HG02938 (cell line): ENCODE measurements at regions not wholly inside any gene's neighbourhood (a gene's known extent, or its start where the extent isn't known, plus 50 kb on each side); places are given as distances from the start of the nearest gene placed in this dataset.
A peak's percentile ranks its signal among the peaks of the same experiment; 100 is the strongest.

Source experiments
- ATAC-seq: cut with Tn5 transposase; IDR thresholded peaks from one replicate; pipeline ENCODE4 v1.9.1; 2021; ENCODE audit warnings: mild to moderate bottlenecking, moderate library complexity; ENCODE audit not compliant: unreplicated experiment

DNA sequence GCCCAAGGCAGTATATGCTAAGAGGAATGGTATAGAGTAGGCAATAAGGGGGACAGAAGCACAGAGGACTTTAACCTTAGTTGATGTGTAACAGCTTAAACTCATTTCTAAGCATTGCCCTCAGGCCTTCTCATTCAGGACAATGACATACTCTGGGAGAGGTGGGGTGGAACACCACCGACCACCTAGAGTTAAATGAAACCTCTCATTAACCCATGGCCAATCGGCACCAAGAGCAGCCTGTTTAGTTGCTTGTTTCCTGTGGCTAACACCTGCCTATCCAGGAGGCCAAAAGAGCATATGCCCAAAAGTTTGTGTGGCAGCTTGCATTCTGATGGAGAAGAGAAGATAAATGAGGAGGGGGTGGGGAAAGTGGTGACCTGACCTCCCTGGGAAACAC lies 50.0 kb downstream of the PABIR2 start:
- no peak for ATAC-seq

DNA sequence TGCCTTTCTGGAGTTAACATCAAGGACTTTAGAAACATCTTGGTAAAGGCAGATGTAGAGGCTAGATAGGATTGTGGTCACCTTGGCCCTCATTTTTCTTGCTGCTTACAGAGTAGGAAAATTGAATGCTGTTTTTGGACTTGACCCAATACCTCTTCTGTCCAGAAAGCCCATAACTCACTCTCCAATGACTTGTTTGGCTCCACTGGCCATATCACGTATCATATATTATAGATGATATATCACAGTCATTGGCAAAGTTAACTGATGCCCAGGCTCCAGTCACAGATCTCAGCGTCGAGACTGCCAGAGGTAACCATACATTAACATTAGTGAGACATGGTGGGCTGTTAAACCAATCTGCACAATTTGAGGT lies 50.6 kb downstream of the PABIR2 start:
- no peak for ATAC-seq

DNA sequence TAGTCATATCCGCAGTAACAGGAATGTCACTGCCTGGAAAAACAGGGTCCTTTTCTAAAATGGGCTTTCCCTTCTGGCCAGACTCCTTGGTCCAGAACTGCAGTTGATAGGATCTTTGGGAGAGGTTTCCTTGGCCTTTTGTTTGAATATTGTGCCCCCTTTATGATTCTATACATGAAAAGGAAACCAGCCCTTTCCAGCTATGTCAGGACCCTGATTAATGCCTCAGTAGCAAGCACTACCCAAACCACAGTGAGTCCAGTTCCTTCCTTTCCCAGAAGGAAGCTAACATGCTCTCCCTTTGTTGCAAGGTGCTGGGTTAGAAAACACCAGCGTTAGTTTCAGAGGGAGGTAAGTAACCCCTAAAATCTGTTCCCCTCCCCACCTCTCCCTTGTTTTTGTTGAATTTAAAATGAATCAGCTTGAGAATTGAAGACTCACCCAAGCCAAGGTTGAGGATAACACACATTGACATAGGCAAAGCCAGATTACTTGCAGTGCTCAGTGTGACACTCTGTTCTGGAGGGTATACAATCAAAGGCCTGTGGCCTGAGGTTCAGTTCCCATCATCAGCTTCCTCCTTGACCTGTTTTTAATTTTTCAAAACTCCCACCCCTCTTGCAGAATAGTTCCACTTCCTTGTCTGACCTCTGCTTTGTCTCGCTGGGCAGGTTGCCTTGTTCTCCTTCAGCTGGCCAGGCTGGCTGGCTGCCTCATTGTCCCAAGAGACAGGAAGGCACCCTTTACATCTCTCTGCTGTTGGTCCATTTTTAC lies 51.2 kb downstream of the PABIR2 start:
- ATAC-seq, result no peak

- no peak for ATAC-seq
Measured at GRCh38 chrX:134743091-134743490, 53.9 kb downstream of the PABIR2 start.

DNA sequence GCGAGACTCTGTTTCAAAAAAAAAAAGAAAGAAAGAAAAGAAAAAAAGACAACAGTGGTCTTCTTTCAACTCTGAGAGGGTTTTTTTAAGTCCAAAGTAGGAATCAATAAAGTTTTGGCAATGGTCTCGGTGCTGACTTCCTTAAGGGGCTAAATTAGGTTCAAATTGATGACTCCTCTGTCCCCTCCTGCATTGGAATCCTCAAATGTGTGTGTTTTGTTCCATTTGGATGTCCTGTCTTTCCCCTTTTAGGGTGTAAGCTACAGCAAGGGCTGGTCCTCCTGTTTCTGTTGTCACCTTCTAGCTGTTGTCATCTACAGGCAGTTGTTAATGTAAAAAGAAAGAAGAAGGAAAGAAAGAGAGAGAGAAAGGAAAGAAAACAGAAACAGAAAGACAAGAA lies 54.4 kb downstream of the PABIR2 start:
- no peak for ATAC-seq

- ATAC-seq, result no peak
Measured at GRCh38 chrX:134741746-134742145, 55.3 kb downstream of the PABIR2 start.

- ATAC-seq, result no peak
Measured at GRCh38 chrX:134738986-134739740, 57.8 kb downstream of the PABIR2 start.

DNA sequence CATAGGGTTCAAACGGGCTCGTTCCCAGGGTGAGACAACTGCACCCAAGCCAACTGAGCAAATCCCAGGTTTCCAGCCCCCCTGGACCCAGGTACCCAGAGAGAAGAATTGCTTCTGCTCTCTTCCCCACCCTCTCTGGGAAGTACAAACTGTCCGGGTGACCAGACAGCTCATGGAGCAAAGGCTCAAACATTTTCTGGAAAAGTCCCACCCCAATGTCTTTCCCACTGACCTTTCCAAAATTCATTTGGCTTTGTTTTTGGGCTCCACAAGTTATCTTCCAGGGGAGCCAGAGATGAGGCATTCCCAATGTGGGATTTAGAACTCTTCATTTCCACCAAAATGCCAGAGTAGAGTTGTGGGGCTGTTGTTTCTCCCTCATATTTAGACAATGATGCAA lies 58.6 kb downstream of the PABIR2 start:
- ATAC-seq, result no peak

- no peak for ATAC-seq
Measured at GRCh38 chrX:134737721-134738369, 59.2 kb downstream of the PABIR2 start.

- ATAC-seq, result no peak
Measured at GRCh38 chrX:134737061-134737460, 59.9 kb downstream of the PABIR2 start.

GRCh38 chrX:134736356-134736755 lies 60.6 kb downstream of the PABIR2 start:
- ATAC-seq, result no peak

GRCh38 chrX:134735015-134735414 lies 62.0 kb downstream of the PABIR2 start:
- ATAC-seq, result no peak

- ATAC-seq, result no peak
Measured at GRCh38 chrX:134734466-134734952, 62.5 kb downstream of the PABIR2 start.

DNA sequence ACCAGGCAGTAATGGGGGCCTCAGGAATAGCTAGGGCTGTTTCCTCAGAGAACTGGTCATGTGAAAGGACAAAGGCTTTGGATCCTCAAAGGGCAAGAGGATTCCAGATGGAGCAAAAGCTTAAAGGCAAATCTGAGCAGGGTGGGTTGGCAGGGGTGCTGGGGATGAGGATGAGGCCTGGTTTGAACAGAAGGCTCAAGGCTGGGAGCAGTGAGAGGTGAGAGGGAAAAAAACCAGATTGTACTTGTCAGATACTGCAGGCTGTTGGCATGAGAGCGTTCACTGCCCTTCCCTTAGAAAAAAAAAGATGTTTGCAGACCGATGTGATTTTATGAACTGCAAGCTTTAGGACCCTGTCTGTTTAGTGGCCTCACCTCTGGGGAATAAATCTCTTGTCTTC lies 63.4 kb downstream of the PABIR2 start:
- ATAC-seq, result no peak

DNA sequence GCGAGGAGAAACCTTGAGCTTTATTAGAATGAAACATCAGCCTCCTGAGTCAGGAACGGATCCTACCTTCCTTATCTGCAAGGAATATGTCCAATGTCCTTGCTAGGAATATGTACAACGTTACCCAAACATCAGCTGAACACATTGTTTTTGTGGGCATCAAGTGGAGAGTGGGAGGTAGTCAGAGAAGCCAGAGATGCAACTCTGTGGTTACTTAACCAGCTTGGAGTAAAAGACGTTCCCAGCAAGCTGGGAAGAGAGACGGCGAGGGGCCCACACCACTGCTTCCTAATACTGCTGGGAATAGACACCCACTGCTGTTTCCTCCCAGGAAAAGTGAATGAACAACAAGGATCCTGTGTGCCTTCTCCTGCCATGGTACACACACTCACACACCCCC lies 64.3 kb downstream of the PABIR2 start:
- no peak for ATAC-seq

GRCh38 chrX:134732152-134732551 lies 64.9 kb downstream of the PABIR2 start:
- no peak for ATAC-seq

DNA sequence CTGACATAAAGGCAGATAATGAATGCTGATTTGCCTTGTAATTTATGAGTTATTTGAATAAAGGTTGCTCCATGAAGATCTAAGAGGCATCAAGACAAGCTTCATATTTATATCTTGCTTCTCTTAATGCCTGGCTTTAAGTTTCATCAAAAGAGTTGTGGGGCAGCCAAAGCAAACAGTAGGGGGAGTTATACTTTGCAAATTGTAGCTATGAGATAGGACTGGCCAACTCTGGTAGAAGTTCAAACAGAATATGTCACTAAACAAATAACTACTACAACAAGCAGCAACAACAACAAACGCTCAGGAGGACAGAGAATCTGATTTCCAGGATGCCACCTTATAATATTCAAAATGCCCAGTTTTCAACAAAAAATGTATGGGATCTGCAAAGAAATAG lies 69.1 kb upstream of the PLAC1 start:
- no peak for ATAC-seq

DNA sequence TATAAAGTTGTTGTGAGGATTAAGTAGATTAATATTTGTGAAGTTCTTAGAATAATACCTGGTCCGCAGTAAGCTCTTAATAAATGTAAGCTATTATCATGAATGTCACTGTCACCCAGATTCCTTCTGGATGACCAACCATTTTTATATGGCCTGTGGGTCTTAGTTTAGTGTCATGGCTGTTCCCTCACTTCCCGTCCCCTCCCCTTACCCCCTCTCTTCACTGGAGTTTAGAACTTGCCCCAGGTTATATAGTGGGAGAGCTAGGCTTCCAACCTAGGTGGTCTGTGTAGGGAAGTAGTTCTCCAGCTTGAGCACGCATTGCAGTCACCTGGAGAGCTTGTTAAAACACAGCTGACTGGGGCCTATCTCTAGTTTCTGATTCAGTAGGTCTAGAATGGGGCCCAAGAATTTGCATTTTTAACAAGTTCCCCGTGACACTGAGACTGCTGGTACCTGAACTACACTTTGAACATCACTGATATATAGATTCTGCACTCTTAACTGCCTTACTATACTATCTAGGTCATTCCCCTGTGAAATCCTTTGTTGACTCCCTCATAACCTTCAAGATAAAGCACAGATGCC lies 66.9 kb upstream of the PLAC1 start:
- no peak for ATAC-seq

DNA sequence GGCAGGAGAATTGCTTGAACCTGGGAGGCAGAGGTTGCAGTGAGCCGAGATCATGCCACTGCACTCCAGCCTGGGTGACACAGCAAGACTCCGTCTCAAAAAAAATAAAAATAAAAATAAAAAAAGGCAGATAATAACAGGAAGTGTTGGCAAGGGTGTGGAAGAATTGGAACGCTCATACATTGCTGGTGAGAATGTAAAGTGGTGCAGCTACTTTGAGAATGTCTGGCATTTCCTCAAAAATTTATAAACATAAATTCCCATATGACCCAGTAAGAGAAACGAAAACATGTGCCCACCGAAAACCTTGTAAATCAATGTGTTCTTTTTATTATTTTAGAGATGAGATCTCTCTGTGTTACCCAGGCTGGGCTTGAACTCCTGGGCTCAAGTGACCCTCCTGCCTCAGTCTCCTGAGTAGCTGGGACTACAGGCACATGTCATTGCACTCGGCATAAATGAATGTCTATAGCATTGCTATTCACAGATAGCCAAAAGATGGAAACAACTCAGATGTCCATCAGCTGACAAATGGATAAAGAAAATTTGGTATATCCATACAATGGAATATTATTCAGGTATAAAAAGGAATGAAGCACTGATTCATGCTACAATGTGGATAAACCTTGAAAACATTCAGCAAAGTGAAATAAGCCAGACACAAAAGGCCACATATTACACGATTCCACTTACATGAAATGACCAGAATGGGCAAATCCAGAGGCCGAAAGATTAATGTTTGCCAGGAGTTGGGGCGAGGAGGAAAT lies 63.7 kb upstream of the PLAC1 start:
- ATAC-seq, result no peak

DNA sequence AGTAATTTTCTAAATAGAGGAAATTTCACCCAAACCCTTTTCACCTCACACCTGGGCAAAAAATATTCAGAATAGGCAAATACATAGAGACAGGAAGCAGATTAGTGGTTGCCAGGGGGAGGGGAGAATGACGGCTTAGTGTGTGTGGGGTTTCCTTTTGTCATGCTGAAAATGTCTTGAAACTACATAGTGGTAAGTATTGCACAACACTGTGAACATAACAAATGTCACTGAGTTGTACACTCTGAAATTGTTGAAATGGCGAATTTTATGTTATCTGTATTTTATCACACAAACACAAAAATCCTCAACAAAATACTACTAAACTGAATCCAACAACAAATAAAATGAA lies 60.7 kb upstream of the PLAC1 start:
- peak; percentile 73 for ATAC-seq
